ENCODE measurements at regions not wholly inside any gene's neighbourhood (a gene's known extent, or its start where the extent isn't known, plus 50 kb on each side); places are given as distances from the start of the nearest gene placed in this dataset.
A peak's percentile ranks its signal among the peaks of the same experiment; 100 is the strongest.

DNA sequence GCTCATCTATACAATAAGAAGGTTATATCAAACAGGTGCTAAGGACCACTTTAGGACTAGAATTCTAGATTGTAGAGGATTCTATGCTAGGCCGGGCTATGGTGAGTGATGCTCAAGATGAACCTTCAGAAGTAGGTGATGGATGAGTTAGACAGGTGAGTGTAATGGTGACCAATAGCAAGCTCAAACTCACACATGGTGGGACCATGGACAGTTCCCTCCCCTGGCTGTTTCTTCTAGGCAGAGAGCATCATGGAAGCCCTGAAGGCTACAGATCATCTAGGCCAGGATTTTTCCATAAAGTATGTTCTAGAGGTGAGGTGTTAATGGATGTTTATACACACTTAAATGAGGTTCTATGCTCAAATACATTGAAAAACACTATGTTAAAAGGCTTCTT, 162.2 kb upstream of the WDR11 start:
- TF ChIP-seq ZNF707 (CRISPR knock-in tag; conservative IDR thresholded peaks at IDR 0.05) (no peak), KHSRP (IDR thresholded peaks at IDR 0.05) (no peak), NBN (IDR thresholded peaks at IDR 0.05; ENCODE audit: low read depth) (no peak), ZNF79 (CRISPR knock-in tag; IDR thresholded peaks at IDR 0.05; ENCODE audit: low read depth) (no peak), GATA2 (CRISPR knock-in tag; IDR thresholded peaks at IDR 0.05) (no peak)
- TF ChIP-seq, protein P1, sequence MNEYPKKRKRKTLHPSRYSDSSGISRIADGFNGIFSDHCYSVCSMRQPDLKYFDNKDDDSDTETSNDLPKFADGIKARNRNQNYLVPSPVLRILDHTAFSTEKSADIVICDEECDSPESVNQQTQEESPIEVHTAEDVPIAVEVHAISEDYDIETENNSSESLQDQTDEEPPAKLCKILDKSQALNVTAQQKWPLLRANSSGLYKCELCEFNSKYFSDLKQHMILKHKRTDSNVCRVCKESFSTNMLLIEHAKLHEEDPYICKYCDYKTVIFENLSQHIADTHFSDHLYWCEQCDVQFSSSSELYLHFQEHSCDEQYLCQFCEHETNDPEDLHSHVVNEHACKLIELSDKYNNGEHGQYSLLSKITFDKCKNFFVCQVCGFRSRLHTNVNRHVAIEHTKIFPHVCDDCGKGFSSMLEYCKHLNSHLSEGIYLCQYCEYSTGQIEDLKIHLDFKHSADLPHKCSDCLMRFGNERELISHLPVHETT (CRISPR knock-in tag; conservative IDR thresholded peaks at IDR 0.05 in 1 of 2, IDR thresholded peaks at IDR 0.05 in 1 of 2), result no peak
- TF ChIP-seq, protein P2, sequence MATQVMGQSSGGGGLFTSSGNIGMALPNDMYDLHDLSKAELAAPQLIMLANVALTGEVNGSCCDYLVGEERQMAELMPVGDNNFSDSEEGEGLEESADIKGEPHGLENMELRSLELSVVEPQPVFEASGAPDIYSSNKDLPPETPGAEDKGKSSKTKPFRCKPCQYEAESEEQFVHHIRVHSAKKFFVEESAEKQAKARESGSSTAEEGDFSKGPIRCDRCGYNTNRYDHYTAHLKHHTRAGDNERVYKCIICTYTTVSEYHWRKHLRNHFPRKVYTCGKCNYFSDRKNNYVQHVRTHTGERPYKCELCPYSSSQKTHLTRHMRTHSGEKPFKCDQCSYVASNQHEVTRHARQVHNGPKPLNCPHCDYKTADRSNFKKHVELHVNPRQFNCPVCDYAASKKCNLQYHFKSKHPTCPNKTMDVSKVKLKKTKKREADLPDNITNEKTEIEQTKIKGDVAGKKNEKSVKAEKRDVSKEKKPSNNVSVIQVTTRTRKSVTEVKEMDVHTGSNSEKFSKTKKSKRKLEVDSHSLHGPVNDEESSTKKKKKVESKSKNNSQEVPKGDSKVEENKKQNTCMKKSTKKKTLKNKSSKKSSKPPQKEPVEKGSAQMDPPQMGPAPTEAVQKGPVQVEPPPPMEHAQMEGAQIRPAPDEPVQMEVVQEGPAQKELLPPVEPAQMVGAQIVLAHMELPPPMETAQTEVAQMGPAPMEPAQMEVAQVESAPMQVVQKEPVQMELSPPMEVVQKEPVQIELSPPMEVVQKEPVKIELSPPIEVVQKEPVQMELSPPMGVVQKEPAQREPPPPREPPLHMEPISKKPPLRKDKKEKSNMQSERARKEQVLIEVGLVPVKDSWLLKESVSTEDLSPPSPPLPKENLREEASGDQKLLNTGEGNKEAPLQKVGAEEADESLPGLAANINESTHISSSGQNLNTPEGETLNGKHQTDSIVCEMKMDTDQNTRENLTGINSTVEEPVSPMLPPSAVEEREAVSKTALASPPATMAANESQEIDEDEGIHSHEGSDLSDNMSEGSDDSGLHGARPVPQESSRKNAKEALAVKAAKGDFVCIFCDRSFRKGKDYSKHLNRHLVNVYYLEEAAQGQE (IDR thresholded peaks at IDR 0.05; ENCODE audit: borderline replicate concordance), result peak; percentile 81
- TF ChIP-seq, protein P2 (CRISPR knock-in tag; IDR thresholded peaks at IDR 0.05; ENCODE audit: low read depth), result no peak
